Endodermal cell (in vitro differentiated cells): ENCODE measurements at regions not wholly inside any gene's neighbourhood (a gene's known extent, or its start where the extent isn't known, plus 50 kb on each side); places are given as distances from the start of the nearest gene placed in this dataset.

Source experiments
- DNase-seq: peaks from one replicate; pipeline ENCODE4 v3.0.0-alpha.2; 2017
- H3K27ac ChIP-seq: 2 replicates; pipeline ENCODE4 v1.5.1; 2013; ENCODE audit warnings: mild to moderate bottlenecking, low read depth, low read length, moderate library complexity
- H3K27me3 ChIP-seq: 2 replicates; pipeline ENCODE4 v1.6.1; 2013; ENCODE audit warnings: mild to moderate bottlenecking, low read length, moderate library complexity; ENCODE audit not compliant: insufficient read depth, control insufficient read depth, poor library complexity, severe bottlenecking
- H3K36me3 ChIP-seq: 2 replicates; pipeline ENCODE4 v1.7.0; 2013; ENCODE audit warnings: mild to moderate bottlenecking, low read length, moderate library complexity; ENCODE audit not compliant: control insufficient read depth, insufficient read depth
- H3K4me1 ChIP-seq: one replicate; pipeline ENCODE4 v1.7.0; 2013; ENCODE audit warnings: low read length; ENCODE audit not compliant: control insufficient read depth, insufficient read depth
- H3K4me3 ChIP-seq: 2 replicates; pipeline ENCODE4 v1.5.1; 2013; ENCODE audit warnings: mild to moderate bottlenecking, low read length, moderate library complexity
- H3K9ac ChIP-seq: 2 replicates; pipeline ENCODE4 v1.6.1; 2013; ENCODE audit warnings: mild to moderate bottlenecking, low read length, moderate library complexity; ENCODE audit not compliant: poor library complexity, severe bottlenecking; ENCODE audit errors: extremely low read depth
- H3K9me3 ChIP-seq: 2 replicates; pipeline ENCODE4 v1.6.1; 2013; ENCODE audit warnings: mild to moderate bottlenecking, low read length, moderate library complexity; ENCODE audit not compliant: control insufficient read depth
- H3K27ac Mint-ChIP-seq: 2 replicates; pipeline ENCODE4 v1.8.0; 2020; ENCODE audit warnings: mixed read lengths
- H3K27me3 Mint-ChIP-seq: 2 replicates; pipeline ENCODE4 v1.8.0; 2021; ENCODE audit warnings: mild to moderate bottlenecking, mixed read lengths; ENCODE audit not compliant: insufficient read depth
- H3K36me3 Mint-ChIP-seq: 2 replicates; pipeline ENCODE4 v1.8.0; 2020; ENCODE audit warnings: low read depth, mixed read lengths
- H3K4me1 Mint-ChIP-seq: 2 replicates; pipeline ENCODE4 v1.8.0; 2020; ENCODE audit warnings: mixed read lengths
- H3K4me3 Mint-ChIP-seq: 2 replicates; pipeline ENCODE4 v1.8.0; 2020; ENCODE audit warnings: mild to moderate bottlenecking, moderate library complexity, mixed read lengths
- H3K9me3 Mint-ChIP-seq: 2 replicates; pipeline ENCODE4 v1.8.0; 2020; ENCODE audit warnings: mild to moderate bottlenecking, mixed read lengths
- CTCF ChIP-seq: fragments of 200-600 bp; sonication (generic); conservative IDR thresholded peaks from 2 replicates; pipeline ENCODE4 v1.5.0; 2021; ENCODE audit warnings: antibody characterized with exemption, mild to moderate bottlenecking
- WGBS, 2 experiments: methylation state at CpG; one replicate each; pipeline versions ENCODE4 v1.1.5 to v1.1.7; 2013; ENCODE audit warnings: missing lambda C conversion rate in 2 of 2, mixed read lengths in 1 of 2; ENCODE audit not compliant: insufficient coverage in 1 of 2, insufficient read length in 1 of 2; 5-methylcytosine and 5-hydroxymethylcytosine counted together

DNA sequence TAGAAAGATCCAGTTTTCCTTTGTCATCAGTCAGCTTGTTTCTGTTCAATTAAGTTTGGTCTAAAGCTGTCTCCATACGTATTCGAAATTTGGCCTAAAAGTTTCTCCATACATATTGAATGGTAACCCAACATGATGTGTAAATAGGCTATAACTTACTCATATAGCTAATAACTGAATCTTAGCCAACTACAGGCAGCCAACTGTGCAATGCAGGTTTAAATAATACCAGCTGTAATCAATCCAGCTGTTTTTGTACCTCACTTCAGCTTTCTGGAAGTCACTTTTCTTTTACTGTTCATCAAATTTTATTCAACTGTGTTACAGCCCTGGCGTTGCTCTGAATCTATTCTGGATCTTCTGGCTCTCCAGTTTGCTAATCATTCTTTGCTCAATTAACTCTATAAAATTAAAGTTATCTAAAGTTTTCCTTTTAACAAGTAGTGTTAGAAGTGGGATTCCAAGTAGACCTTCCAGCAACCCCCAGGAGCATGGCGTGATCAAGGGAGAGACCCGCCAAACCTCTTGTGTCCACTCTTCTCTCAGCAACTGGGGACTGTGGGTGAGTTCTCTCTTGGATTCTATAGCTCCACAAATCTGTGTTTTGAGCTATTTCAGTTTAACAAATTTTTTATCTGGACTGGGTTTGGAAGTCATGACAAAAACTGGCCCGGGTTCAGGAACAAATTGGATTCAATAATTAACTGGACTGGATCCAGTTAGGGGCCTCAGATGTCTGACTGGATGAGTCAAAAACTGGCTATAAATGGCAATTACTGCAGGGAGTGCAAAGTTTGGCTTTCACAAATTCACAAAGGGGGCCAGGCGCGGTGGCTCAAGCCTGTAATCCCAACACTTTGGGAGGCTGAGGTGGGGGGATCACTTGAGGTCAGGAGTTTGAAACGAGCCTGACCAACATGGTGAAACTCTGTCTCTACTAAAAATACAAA, 329.7 kb upstream of the ST6GAL2 start:
- no peaks in the 10 kb centered on the region for H3K36me3 Mint-ChIP-seq
- no peak overlapping the region for H3K4me3 Mint-ChIP-seq
- Histone ChIP-seq H3K4me3 (no peak overlapping the region), H3K27me3 (no peaks in the 10 kb centered on the region), H3K36me3 (no peaks in the 10 kb centered on the region), H3K4me1 (no peaks in the 10 kb centered on the region), H3K9me3 (peaks cover 6% of the 10 kb centered on the region), H3K27ac (no peak overlapping the region), H3K9ac (no peak overlapping the region)
- WGBS, 2 experiments = 80 to 94% methylated on average over 5 to 9 of the region's 9 CpGs
- no peak for TF ChIP-seq CTCF
- DNase-seq = no peak
- no peak overlapping the region for H3K27ac Mint-ChIP-seq
- peaks cover 9% of the 10 kb centered on the region for H3K4me1 Mint-ChIP-seq
- H3K27me3 Mint-ChIP-seq = no peaks in the 10 kb centered on the region
- no peaks in the 10 kb centered on the region for H3K9me3 Mint-ChIP-seq

DNA sequence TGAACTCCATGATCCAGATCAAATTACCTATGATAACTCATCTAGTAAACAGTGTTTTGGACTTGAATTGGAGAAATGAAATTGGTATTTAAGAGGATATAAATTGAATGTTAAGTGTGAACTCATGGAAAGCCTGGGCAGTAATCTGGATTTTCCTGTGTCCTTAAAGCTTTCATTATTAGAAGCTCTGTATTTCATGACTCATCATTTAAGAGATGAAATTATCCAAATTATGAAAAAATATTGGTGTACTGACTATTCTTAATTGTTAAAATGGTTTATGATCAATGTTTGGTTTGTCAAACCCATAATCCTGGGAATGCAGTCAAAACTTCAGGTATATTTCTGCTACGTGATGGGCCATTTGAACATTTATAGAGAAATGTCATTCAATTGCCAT, 332.2 kb upstream of the ST6GAL2 start:
- Histone ChIP-seq H3K4me3 (no peak overlapping the region), H3K27me3 (no peaks in the 10 kb centered on the region), H3K9ac (no peak overlapping the region), H3K4me1 (no peaks in the 10 kb centered on the region), H3K9me3 (peaks cover 6% of the 10 kb centered on the region), H3K36me3 (no peaks in the 10 kb centered on the region), H3K27ac (no peak overlapping the region)
- Mint-ChIP-seq H3K4me3 (no peak overlapping the region), H3K9me3 (peaks cover 3% of the 10 kb centered on the region), H3K27me3 (no peaks in the 10 kb centered on the region), H3K27ac (no peak overlapping the region), H3K4me1 (peaks cover 9% of the 10 kb centered on the region), H3K36me3 (peaks cover 2% of the 10 kb centered on the region)
- TF ChIP-seq CTCF = no peak
- 83 to 96% methylated on average over 1 of the region's 1 CpG for WGBS, 2 experiments
- no peak for DNase-seq

GRCh38 chr2:107222466-107222865, 336.5 kb upstream of the ST6GAL2 start:
- no peaks in the 10 kb centered on the region for H3K4me1 Mint-ChIP-seq
- no peak overlapping the region for H3K27ac ChIP-seq
- peaks cover 3% of the 10 kb centered on the region for H3K9me3 Mint-ChIP-seq

More at GRCh38 chr2:107222466-107222865, 336.5 kb upstream of the ST6GAL2 start:
- Histone ChIP-seq H3K36me3 (no peaks in the 10 kb centered on the region), H3K27me3 (no peaks in the 10 kb centered on the region), H3K9me3 (no peaks in the 10 kb centered on the region), H3K4me1 (no peaks in the 10 kb centered on the region), H3K4me3 (no peak overlapping the region), H3K9ac (no peak overlapping the region)
- H3K27ac Mint-ChIP-seq = no peak overlapping the region
- DNase-seq = no peak
- H3K4me3 Mint-ChIP-seq = no peak overlapping the region
- peaks cover 2% of the 10 kb centered on the region for H3K36me3 Mint-ChIP-seq
- no peaks in the 10 kb centered on the region for H3K27me3 Mint-ChIP-seq
- no peak for TF ChIP-seq CTCF
